SK-N-SH (cell line): ENCODE measurements at regions not wholly inside any gene's neighbourhood (a gene's known extent, or its start where the extent isn't known, plus 50 kb on each side); places are given as distances from the start of the nearest gene placed in this dataset.

Source experiments
- CTCF ChIA-PET: fragments of 300-600, 350-600 bp; formaldehyde crosslinking; extraction: SDS; loops from one replicate; lab custom pipeline; 2021; lab: Yijun Ruan, JAX
- POLR2A ChIA-PET: fragments of 350-600 bp; sonication (Branson Sonifier 250); formaldehyde crosslinking; extraction: SDS; loops from one replicate; lab custom pipeline; 2020; ENCODE audit warnings: antibody characterized with exemption, inconsistent platforms; lab: Yijun Ruan, JAX
- DNase-seq: peaks from one replicate; pipeline ENCODE4 v3.0.0; 2012
- H2AFZ ChIP-seq: fragments of 200-600 bp; sonication (generic); 2 replicates; pipeline ENCODE4 v1.8.1; 2016; ENCODE audit warnings: antibody characterized with exemption, mild to moderate bottlenecking, low read depth
- H3F3A ChIP-seq: fragments of 200-600 bp; sonication (generic); replicated peaks from 2 replicates; pipeline ENCODE3; 2016; ENCODE audit warnings: antibody characterized with exemption, mild to moderate bottlenecking; ENCODE audit not compliant: insufficient read depth
- H3K27ac ChIP-seq, 2 experiments: fragments of 200-500 bp in 1 of 2; fragments of 200-600 bp in 1 of 2; sonication (Bioruptor generic) in 1 of 2; sonication (generic), shearing (Covaris generic) in 1 of 2; 2 replicates each; pipeline versions ENCODE4 v1.5.1 to v1.6.1; 2014 to 2016; ENCODE audit warnings: low read depth in 2 of 2, inconsistent platforms in 1 of 2, low read length in 1 of 2, mild to moderate bottlenecking in 1 of 2, mixed read lengths in 1 of 2
- H3K27me3 ChIP-seq: fragments of 200-600 bp; sonication (generic), shearing (Covaris generic); 2 replicates; pipeline ENCODE4 v1.6.1; 2016; ENCODE audit warnings: mixed run types; ENCODE audit not compliant: insufficient read depth
- H3K36me3 ChIP-seq, 2 experiments: fragments of 200-500 bp in 1 of 2; fragments of 200-600 bp in 1 of 2; sonication (Bioruptor generic) in 1 of 2; sonication (generic) in 1 of 2; replicated peaks in 1 of 2; 2 replicates each; pipeline versions ENCODE3 to v1.5.1; 2014 to 2016; ENCODE audit warnings: low read length in 1 of 2, mild to moderate bottlenecking in 1 of 2; ENCODE audit not compliant: insufficient read depth in 2 of 2, control insufficient read depth in 1 of 2
- H3K4me1 ChIP-seq, 2 experiments: fragments of 200-500 bp in 1 of 2; fragments of 200-600 bp in 1 of 2; sonication (Bioruptor generic) in 1 of 2; sonication (generic), shearing (Covaris generic) in 1 of 2; 2 replicates each; pipeline versions ENCODE4 v1.5.1 to v1.6.1; 2014 to 2016; ENCODE audit warnings: low read depth in 1 of 2, low read length in 1 of 2, mixed run types in 1 of 2; ENCODE audit not compliant: insufficient read depth in 2 of 2, control insufficient read depth in 1 of 2
- H3K4me2 ChIP-seq: fragments of 200-600 bp; sonication (generic), shearing (Covaris generic); 2 replicates; pipeline ENCODE4 v1.6.1; 2017; ENCODE audit warnings: mixed run types
- H3K4me3 ChIP-seq, 2 experiments: fragments of 200-500 bp in 1 of 2; fragments of 200-600 bp in 1 of 2; sonication (Bioruptor generic) in 1 of 2; sonication (generic), shearing (Covaris generic) in 1 of 2; 2 replicates each; pipeline versions ENCODE4 v1.5.1 to v1.8.1; 2014 to 2016; ENCODE audit warnings: low read depth in 2 of 2, inconsistent platforms in 1 of 2, low read length in 1 of 2, mild to moderate bottlenecking in 1 of 2, mixed read lengths in 1 of 2, moderate library complexity in 1 of 2
- H3K79me2 ChIP-seq: fragments of 200-600 bp; sonication (generic); 2 replicates; pipeline ENCODE4 v1.8.1; 2017; ENCODE audit warnings: mild to moderate bottlenecking; ENCODE audit not compliant: insufficient read depth
- H3K9ac ChIP-seq: fragments of 200-600 bp; sonication (generic); 2 replicates; pipeline ENCODE4 v1.6.1; 2017; ENCODE audit warnings: mixed run types
- H3K9me2 ChIP-seq: fragments of 200-600 bp; sonication (generic); 2 replicates; pipeline ENCODE4 v1.6.1; 2017; ENCODE audit warnings: mixed run types
- H3K9me3 ChIP-seq: fragments of 200-600 bp; sonication (generic); 2 replicates; pipeline ENCODE4 v1.6.1; 2017; ENCODE audit warnings: mixed run types, mild to moderate bottlenecking, moderate library complexity
- H4K20me1 ChIP-seq: fragments of 200-600 bp; sonication (generic); 2 replicates; pipeline ENCODE4 v1.6.1; 2017; ENCODE audit warnings: mild to moderate bottlenecking, mixed run types; ENCODE audit not compliant: insufficient read depth
- CHD2 ChIP-seq: fragments of 150-350 bp; IDR thresholded peaks from 2 replicates; pipeline ENCODE4 v1.6.1; 2018; ENCODE audit warnings: low read length; ENCODE audit not compliant: partially characterized antibody
- ELF1 ChIP-seq: IDR thresholded peaks from 2 replicates; pipeline ENCODE4 v1.4.0; 2012
- EP300 ChIP-seq, 2 experiments: IDR thresholded peaks; 2 replicates each; pipeline versions ENCODE4 v1.4.0 to v1.6.1; 2012; ENCODE audit warnings: borderline replicate concordance in 1 of 2, low read depth in 1 of 2, low read length in 1 of 2
- EZH2phosphoT487 ChIP-seq: fragments of 200-600 bp; sonication (generic); IDR thresholded peaks from 2 replicates; pipeline ENCODE4 v1.6.1; 2017; ENCODE audit warnings: low read depth, mixed run types, mild to moderate bottlenecking, antibody characterized with exemption, moderate library complexity, borderline replicate concordance
- FOSL2 ChIP-seq: IDR thresholded peaks from 2 replicates; pipeline ENCODE4 v1.4.0; 2012; ENCODE audit warnings: low read depth, mild to moderate bottlenecking, moderate library complexity, borderline replicate concordance
- FOXM1 ChIP-seq: IDR thresholded peaks from 2 replicates; pipeline ENCODE4 v1.4.0; 2012; ENCODE audit warnings: low read depth, mild to moderate bottlenecking
- GABPA ChIP-seq: IDR thresholded peaks from 2 replicates; pipeline ENCODE4 v1.4.0; 2012; ENCODE audit warnings: low read depth, mild to moderate bottlenecking
- GATA2 ChIP-seq: sonication (generic); formaldehyde crosslinking; IDR thresholded peaks from 2 replicates; pipeline ENCODE4 v1.5.0; 2020; ENCODE audit warnings: mild to moderate bottlenecking, missing genetic modification reagents
- IRF3 ChIP-seq: fragments of 150-350 bp; IDR thresholded peaks from 2 replicates; pipeline ENCODE4 v1.6.1; 2016; ENCODE audit warnings: mild to moderate bottlenecking, low read depth, low read length
- MXI1 ChIP-seq: IDR thresholded peaks from 2 replicates; pipeline ENCODE4 v1.6.1; 2012; ENCODE audit warnings: mild to moderate bottlenecking, low read depth, low read length, improper control_type of control experiment
- NFIC ChIP-seq: IDR thresholded peaks from 2 replicates; pipeline ENCODE4 v1.4.0; 2012; ENCODE audit warnings: borderline replicate concordance
- NRF1 ChIP-seq: IDR thresholded peaks from 2 replicates; pipeline ENCODE4 v1.6.1; 2012; ENCODE audit warnings: low read depth, mild to moderate bottlenecking, low read length
- PBX3 ChIP-seq: IDR thresholded peaks from 2 replicates; pipeline ENCODE4; 2012
- POLR2AphosphoS5 ChIP-seq: IDR thresholded peaks from 2 replicates; pipeline ENCODE4 v1.6.1; 2012; ENCODE audit warnings: low read depth, low read length
- RAD21 ChIP-seq: IDR thresholded peaks from 2 replicates; pipeline ENCODE4 v1.6.1; 2012; ENCODE audit warnings: mild to moderate bottlenecking, low read length
- RFX5 ChIP-seq: IDR thresholded peaks from 2 replicates; pipeline ENCODE4 v1.6.1; 2012; ENCODE audit warnings: mild to moderate bottlenecking, improper control_type of control experiment, low read length
- RXRA ChIP-seq: IDR thresholded peaks from 2 replicates; pipeline ENCODE4 v1.4.0; 2012; ENCODE audit warnings: low read depth, mild to moderate bottlenecking, borderline replicate concordance
- SIN3A ChIP-seq: IDR thresholded peaks from 2 replicates; pipeline ENCODE4 v1.6.1; 2012; ENCODE audit warnings: low read depth, mild to moderate bottlenecking, low read length, moderate library complexity, borderline replicate concordance
- SMC3 ChIP-seq: IDR thresholded peaks from 2 replicates; pipeline ENCODE4 v1.6.1; 2012; ENCODE audit warnings: low read depth, low read length, improper control_type of control experiment
- TEAD4 ChIP-seq: IDR thresholded peaks from 2 replicates; pipeline ENCODE4 v1.4.0; 2012; ENCODE audit warnings: mild to moderate bottlenecking, borderline replicate concordance; ENCODE audit not compliant: insufficient read depth
- YY1 ChIP-seq: IDR thresholded peaks from 2 replicates; pipeline ENCODE4 v1.4.0; 2012; ENCODE audit warnings: low read depth, mild to moderate bottlenecking
- ZBTB33 ChIP-seq: IDR thresholded peaks from 2 replicates; pipeline ENCODE4 v1.4.0; 2012; ENCODE audit warnings: low read depth, borderline replicate concordance
- WGBS: methylation state at CpG from one replicate; pipeline ENCODE4 v1.1.6; 2017; ENCODE audit warnings: low lambda C conversion rate; 5-methylcytosine and 5-hydroxymethylcytosine counted together
- TF ChIP-seq, protein P1 (sequence below): IDR thresholded peaks from 2 replicates; pipeline ENCODE4 v1.4.0; 2012; ENCODE audit warnings: low read depth

DNA sequence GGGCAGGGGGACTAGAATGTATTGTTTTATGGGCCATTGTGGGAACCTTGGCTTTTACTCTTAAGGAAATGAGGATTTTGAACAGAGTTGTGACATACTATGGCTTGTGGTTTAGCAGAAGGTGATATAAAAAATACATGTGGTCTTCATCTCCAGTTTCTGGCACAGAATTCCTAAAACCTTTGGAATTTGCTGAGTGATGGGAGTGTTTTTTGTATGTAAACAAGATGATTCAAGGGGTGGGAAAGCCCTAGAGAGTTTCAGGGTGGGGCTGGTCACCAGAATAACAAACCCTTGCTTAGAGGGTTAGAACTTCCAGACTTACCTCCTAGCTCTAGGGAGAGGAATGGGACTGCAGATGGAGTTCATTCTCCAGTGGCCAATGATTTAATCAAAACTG lies 316.1 kb downstream of the PHKB start:
- POLR2A ChIA-PET: no interaction called here
- TF ChIP-seq, protein P1, sequence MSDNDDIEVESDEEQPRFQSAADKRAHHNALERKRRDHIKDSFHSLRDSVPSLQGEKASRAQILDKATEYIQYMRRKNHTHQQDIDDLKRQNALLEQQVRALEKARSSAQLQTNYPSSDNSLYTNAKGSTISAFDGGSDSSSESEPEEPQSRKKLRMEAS: no peak
- TF ChIP-seq GABPA (no peak), MXI1 (no peak), SMC3 (no peak), PBX3 (no peak), NFIC (no peak), FOXM1 (no peak), NRF1 (no peak), CHD2 (no peak), ELF1 (no peak), RAD21 (no peak), GATA2 (CRISPR knock-in tag) (no peak), RXRA (no peak), IRF3 (no peak), FOSL2 (no peak), YY1 (no peak)

GRCh38 chr16:47774661-47775060 lies 313.5 kb downstream of the PHKB start:
- ChIA-PET CTCF (no interaction called here), POLR2A (no interaction called here)
- H3K9me3 ChIP-seq: no peaks in the 10 kb centered on the region
- 6% methylated on average over 1 of the region's 1 CpG for WGBS
- no peaks in the 10 kb centered on the region; a peak in 1 of 4 replicates for H3K4me1 ChIP-seq
- H2AFZ ChIP-seq: no peak overlapping the region
- H3F3A ChIP-seq: no peaks in the 10 kb centered on the region
- no peaks in the 10 kb centered on the region for H4K20me1 ChIP-seq
- no peaks in the 10 kb centered on the region for H3K27me3 ChIP-seq
- no peak overlapping the region for H3K27ac ChIP-seq
- no peak overlapping the region for H3K4me2 ChIP-seq
- H3K9me2 ChIP-seq: no peaks in the 10 kb centered on the region
- H3K36me3 ChIP-seq: no peaks in the 10 kb centered on the region
- H3K79me2 ChIP-seq: no peaks in the 10 kb centered on the region
- H3K4me3 ChIP-seq: no peak overlapping the region
- no peak overlapping the region for H3K9ac ChIP-seq
- no peak for DNase-seq
- no peak for TF ChIP-seq ELF1
- no peak for TF ChIP-seq RFX5
- no peak for TF ChIP-seq NFIC
- TF ChIP-seq IRF3: no peak
- TF ChIP-seq EZH2phosphoT487: no peak
- TF ChIP-seq SIN3A: no peak
- no peak for TF ChIP-seq EP300 (IDR thresholded peaks at IDR 0.05; ENCODE audit: borderline replicate concordance in 1 of 2, low read depth in 1 of 2, low read length in 1 of 2)
- no peak for TF ChIP-seq GATA2 (CRISPR knock-in tag)
- no peak for TF ChIP-seq TEAD4
- no peak for TF ChIP-seq NRF1
- TF ChIP-seq ZBTB33: no peak
- no peak for TF ChIP-seq FOXM1
- no peak for TF ChIP-seq POLR2AphosphoS5

More for the DNA sequence above, 316.1 kb downstream of the PHKB start:
- Histone ChIP-seq H3K9me2 (no peaks in the 10 kb centered on the region), H3F3A (no peaks in the 10 kb centered on the region), H3K79me2 (no peaks in the 10 kb centered on the region), H3K4me3 (no peak overlapping the region), H3K9me3 (no peaks in the 10 kb centered on the region), H3K27ac (no peak overlapping the region), H4K20me1 (no peaks in the 10 kb centered on the region), H3K4me2 (no peak overlapping the region), H3K27me3 (no peaks in the 10 kb centered on the region), H3K4me1 (no peaks in the 10 kb centered on the region; a peak in 1 of 4 replicates), H3K36me3 (no peaks in the 10 kb centered on the region), H3K9ac (no peak overlapping the region), H2AFZ (no peak overlapping the region)
- CTCF ChIA-PET: no interaction called here
- no peak for DNase-seq
